ENCODE measurements at regions not wholly inside any gene's neighbourhood (a gene's known extent, or its start where the extent isn't known, plus 50 kb on each side); places are given as distances from the start of the nearest gene placed in this dataset.

GRCh38 chr5:107247427-107247826 lies 423.3 kb downstream of the EFNA5 start:
- Mint-ChIP-seq H3K27ac (no peak overlapping the region), H3K4me1 (no peaks in the 10 kb centered on the region), H3K36me3 (no peaks in the 10 kb centered on the region), H3K27me3 (peaks cover 0 to 1% of the 10 kb centered on the region in 2 donors), H3K9me3 (peaks cover 0 to 4% (median 0%) of the 10 kb centered on the region in 8 donors), H3K4me3 (no peak overlapping the region)
- Histone ChIP-seq H3K4me1 (ENCODE audit: insufficient read depth, low read length) (no peaks in the 10 kb centered on the region), H3K36me3 (ENCODE audit: insufficient read depth, low read length) (no peaks in the 10 kb centered on the region), H3K9me3 (ENCODE audit: control insufficient read depth in 1 of 2, low read length in 2 of 2) (no peaks in the 10 kb centered on the region), H3K4me3 (ENCODE audit: low read length in 2 of 2) (no peak overlapping the region), H3K27ac (ENCODE audit: low read depth, low read length) (no peak overlapping the region), H3K27me3 (ENCODE audit: insufficient read depth, low read length) (no peaks in the 10 kb centered on the region)
- ChIA-PET POLR2A (ENCODE audit: partially characterized antibody) (no interaction called here), CTCF (ENCODE audit: partially characterized antibody) (interaction anchor here (0.7 kb wide), 1 partner anchor 19 kb away, joined by 3 read pairs; no protein-coding TSS in a partner anchor)
- intact Hi-C loops (cut with micrococcal nuclease) = no loop called here
- DNase-seq = no peak

- POLR2A ChIA-PET (ENCODE audit: partially characterized antibody) = no interaction called here
- Mint-ChIP-seq H3K36me3 (no peaks in the 10 kb centered on the region), H3K4me3 (no peak overlapping the region), H3K4me1 (no peaks in the 10 kb centered on the region), H3K27ac (no peak overlapping the region), H3K27me3 (peaks cover 0 to 1% of the 10 kb centered on the region in 2 donors), H3K9me3 (peaks cover 0 to 4% (median 0%) of the 10 kb centered on the region in 8 donors)
- Histone ChIP-seq H3K4me3 (ENCODE audit: low read length in 2 of 2) (no peak overlapping the region), H3K27ac (ENCODE audit: low read depth, low read length) (no peak overlapping the region), H3K27me3 (ENCODE audit: insufficient read depth, low read length) (no peaks in the 10 kb centered on the region), H3K36me3 (ENCODE audit: insufficient read depth, low read length) (no peaks in the 10 kb centered on the region), H3K4me1 (ENCODE audit: insufficient read depth, low read length) (no peaks in the 10 kb centered on the region), H3K9me3 (ENCODE audit: control insufficient read depth in 1 of 2, low read length in 2 of 2) (no peaks in the 10 kb centered on the region)
- no peak for DNase-seq
- intact Hi-C loops (cut with micrococcal nuclease) = no loop called here
- CTCF ChIA-PET (ENCODE audit: partially characterized antibody) = no interaction called here
These were observed 427.5 kb downstream of the EFNA5 start for GRCh38 chr5:107243220-107243579.

GRCh38 chr5:107242411-107243219 lies 428.1 kb downstream of the EFNA5 start:
- DNase-seq = no peak
- Histone ChIP-seq H3K4me1 (ENCODE audit: insufficient read depth, low read length) (no peaks in the 10 kb centered on the region), H3K36me3 (ENCODE audit: insufficient read depth, low read length) (no peaks in the 10 kb centered on the region), H3K9me3 (ENCODE audit: control insufficient read depth in 1 of 2, low read length in 2 of 2) (no peaks in the 10 kb centered on the region), H3K4me3 (ENCODE audit: low read length in 2 of 2) (no peak overlapping the region), H3K27ac (ENCODE audit: low read depth, low read length) (no peak overlapping the region), H3K27me3 (ENCODE audit: insufficient read depth, low read length) (no peaks in the 10 kb centered on the region)
- intact Hi-C loops (cut with micrococcal nuclease) = no loop called here
- no peak overlapping the region for H3K27ac Mint-ChIP-seq
- ChIA-PET POLR2A (ENCODE audit: partially characterized antibody) (no interaction called here), CTCF (ENCODE audit: partially characterized antibody) (no interaction called here)
- H3K27me3 Mint-ChIP-seq = peaks cover 0 to 1% of the 10 kb centered on the region in 2 donors
- no peak overlapping the region for H3K4me3 Mint-ChIP-seq
- no peaks in the 10 kb centered on the region for H3K36me3 Mint-ChIP-seq
- no peaks in the 10 kb centered on the region for H3K4me1 Mint-ChIP-seq
- H3K9me3 Mint-ChIP-seq = peaks cover 0 to 4% (median 0%) of the 10 kb centered on the region in 8 donors

GRCh38 chr5:107241841-107242240 lies 428.9 kb downstream of the EFNA5 start:
- H3K4me3 ChIP-seq (ENCODE audit: low read length in 2 of 2) = no peak overlapping the region
- intact Hi-C loops (cut with micrococcal nuclease) = no loop called here
- H3K36me3 Mint-ChIP-seq = no peaks in the 10 kb centered on the region
- no peak overlapping the region for H3K4me3 Mint-ChIP-seq
- H3K27ac ChIP-seq (ENCODE audit: low read depth, low read length) = no peak overlapping the region
- ChIA-PET CTCF (ENCODE audit: partially characterized antibody) (no interaction called here), POLR2A (ENCODE audit: partially characterized antibody) (no interaction called here)
- no peak for DNase-seq
- H3K9me3 Mint-ChIP-seq = peaks cover 0 to 4% (median 0%) of the 10 kb centered on the region in 8 donors
- no peaks in the 10 kb centered on the region for H3K4me1 ChIP-seq (ENCODE audit: insufficient read depth, low read length)
- no peaks in the 10 kb centered on the region for H3K36me3 ChIP-seq (ENCODE audit: insufficient read depth, low read length)
- H3K27me3 ChIP-seq (ENCODE audit: insufficient read depth, low read length) = no peaks in the 10 kb centered on the region
- H3K27me3 Mint-ChIP-seq = peaks cover 0 to 1% of the 10 kb centered on the region in 2 donors
- H3K9me3 ChIP-seq (ENCODE audit: control insufficient read depth in 1 of 2, low read length in 2 of 2) = no peaks in the 10 kb centered on the region
- H3K4me1 Mint-ChIP-seq = no peaks in the 10 kb centered on the region
- H3K27ac Mint-ChIP-seq = no peak overlapping the region

GRCh38 chr5:107235167-107235566 lies 435.6 kb downstream of the EFNA5 start:
- H3K36me3 ChIP-seq (ENCODE audit: insufficient read depth, low read length) = no peaks in the 10 kb centered on the region
- no peak overlapping the region for H3K4me3 ChIP-seq (ENCODE audit: low read length in 2 of 2)
- no peaks in the 10 kb centered on the region for H3K4me1 ChIP-seq (ENCODE audit: insufficient read depth, low read length)
- ChIA-PET CTCF (ENCODE audit: partially characterized antibody) (interaction anchor here (1.0 kb wide), 1 partner anchor 11 kb away, joined by 3 read pairs; no protein-coding TSS in a partner anchor), POLR2A (ENCODE audit: partially characterized antibody) (no interaction called here)
- H3K27me3 ChIP-seq (ENCODE audit: insufficient read depth, low read length) = no peaks in the 10 kb centered on the region
- no peaks in the 10 kb centered on the region for H3K36me3 Mint-ChIP-seq
- intact Hi-C loops (cut with micrococcal nuclease) = no loop called here
- H3K27ac Mint-ChIP-seq = no peak overlapping the region
- no peak overlapping the region for H3K4me3 Mint-ChIP-seq
- no peaks in the 10 kb centered on the region for H3K9me3 ChIP-seq (ENCODE audit: control insufficient read depth in 1 of 2, low read length in 2 of 2)
- peaks cover 0 to 4% (median 0%) of the 10 kb centered on the region in 8 donors for H3K9me3 Mint-ChIP-seq
- H3K27ac ChIP-seq (ENCODE audit: low read depth, low read length) = no peak overlapping the region
- DNase-seq = no peak
- no peaks in the 10 kb centered on the region for H3K4me1 Mint-ChIP-seq
- H3K27me3 Mint-ChIP-seq = no peaks in the 10 kb centered on the region

GRCh38 chr5:107232788-107233187 lies 437.9 kb downstream of the EFNA5 start:
- Histone ChIP-seq H3K4me1 (ENCODE audit: insufficient read depth, low read length) (no peaks in the 10 kb centered on the region), H3K4me3 (ENCODE audit: low read length in 2 of 2) (no peak overlapping the region), H3K27ac (ENCODE audit: low read depth, low read length) (no peak overlapping the region), H3K9me3 (ENCODE audit: control insufficient read depth in 1 of 2, low read length in 2 of 2) (no peaks in the 10 kb centered on the region), H3K36me3 (ENCODE audit: insufficient read depth, low read length) (no peaks in the 10 kb centered on the region), H3K27me3 (ENCODE audit: insufficient read depth, low read length) (no peaks in the 10 kb centered on the region)
- H3K27me3 Mint-ChIP-seq = no peaks in the 10 kb centered on the region
- no peaks in the 10 kb centered on the region for H3K4me1 Mint-ChIP-seq
- H3K27ac Mint-ChIP-seq = no peak overlapping the region
- H3K9me3 Mint-ChIP-seq = peaks cover 0 to 2% (median 0%) of the 10 kb centered on the region in 8 donors
- no peaks in the 10 kb centered on the region for H3K36me3 Mint-ChIP-seq
- no peak overlapping the region for H3K4me3 Mint-ChIP-seq
- ChIA-PET POLR2A (ENCODE audit: partially characterized antibody) (no interaction called here), CTCF (ENCODE audit: partially characterized antibody) (no interaction called here)
- intact Hi-C loops (cut with micrococcal nuclease) = no loop called here
- DNase-seq = no peak

- intact Hi-C loops (cut with micrococcal nuclease) = no loop called here
- no peaks in the 10 kb centered on the region for H3K27me3 Mint-ChIP-seq
- H3K9me3 Mint-ChIP-seq = peaks cover 0 to 2% (median 0%) of the 10 kb centered on the region in 8 donors
These were observed 438.4 kb downstream of the EFNA5 start for GRCh38 chr5:107232293-107232692.

More at GRCh38 chr5:107232293-107232692, 438.4 kb downstream of the EFNA5 start:
- no peaks in the 10 kb centered on the region for H3K36me3 ChIP-seq (ENCODE audit: insufficient read depth, low read length)
- DNase-seq = no peak
- H3K9me3 ChIP-seq (ENCODE audit: control insufficient read depth in 1 of 2, low read length in 2 of 2) = no peaks in the 10 kb centered on the region
- H3K27me3 ChIP-seq (ENCODE audit: insufficient read depth, low read length) = no peaks in the 10 kb centered on the region
- Mint-ChIP-seq H3K36me3 (no peaks in the 10 kb centered on the region), H3K27ac (no peak overlapping the region), H3K4me3 (no peak overlapping the region), H3K4me1 (no peaks in the 10 kb centered on the region)
- H3K4me3 ChIP-seq (ENCODE audit: low read length in 2 of 2) = no peak overlapping the region
- H3K27ac ChIP-seq (ENCODE audit: low read depth, low read length) = no peak overlapping the region
- ChIA-PET POLR2A (ENCODE audit: partially characterized antibody) (no interaction called here), CTCF (ENCODE audit: partially characterized antibody) (no interaction called here)
- H3K4me1 ChIP-seq (ENCODE audit: insufficient read depth, low read length) = no peaks in the 10 kb centered on the region
